Natural killer cell (primary cell): ENCODE measurements at regions not wholly inside any gene's neighbourhood (a gene's known extent, or its start where the extent isn't known, plus 50 kb on each side); places are given as distances from the start of the nearest gene placed in this dataset.
A peak's percentile ranks its signal among the peaks of the same experiment; 100 is the strongest.

ENCODE experiments used
- ATAC-seq, 3 donors: fragments of 150-1000 bp in 2 of 3; fragments of 200-7000 bp in 1 of 3; cut with Tn5 transposase; 1 replicate in 1 of 3; 2 replicates in 2 of 3; pipeline ENCODE4 v1.10.0; 2021; ENCODE audit warnings: mild to moderate bottlenecking in 2 of 3, moderate library complexity in 2 of 3
- DNase-seq, 2 donors: peaks; one replicate each; pipeline versions ENCODE4 v3.0.0 to v3.0.0-alpha.2; 2013 to 2021; ENCODE audit warnings: mixed read lengths in 1 of 2
- H3K27ac ChIP-seq: one replicate; pipeline ENCODE4 v1.5.1; 2013; ENCODE audit warnings: mild to moderate bottlenecking, low read length
- H3K27me3 ChIP-seq: one replicate; pipeline ENCODE4 v1.6.1; 2013; ENCODE audit warnings: low read length; ENCODE audit not compliant: control insufficient read depth, insufficient read depth
- H3K36me3 ChIP-seq: one replicate; pipeline ENCODE4 v1.6.1; 2013; ENCODE audit warnings: low read length; ENCODE audit not compliant: control insufficient read depth, insufficient read depth
- H3K4me1 ChIP-seq: one replicate; pipeline ENCODE4 v1.6.1; 2013; ENCODE audit warnings: low read length; ENCODE audit not compliant: control insufficient read depth, insufficient read depth
- H3K4me3 ChIP-seq: one replicate; pipeline ENCODE4 v1.5.1; 2013; ENCODE audit warnings: low read length
- H3K9me3 ChIP-seq: one replicate; pipeline ENCODE4 v1.6.1; 2013; ENCODE audit warnings: low read length; ENCODE audit not compliant: control insufficient read depth, insufficient read depth
- H3K27ac Mint-ChIP-seq, 2 donors: one replicate each; pipeline ENCODE4 v1.8.0; 2022; ENCODE audit warnings: mild to moderate bottlenecking in 2 of 2, mixed read lengths in 2 of 2, moderate library complexity in 1 of 2
- H3K27me3 Mint-ChIP-seq, 2 donors: one replicate each; pipeline ENCODE4 v1.8.0; 2022; ENCODE audit warnings: low read depth in 2 of 2, mixed read lengths in 2 of 2
- H3K36me3 Mint-ChIP-seq: one replicate; pipeline ENCODE4 v1.8.0; 2022; ENCODE audit warnings: mixed read lengths
- H3K4me1 Mint-ChIP-seq, 2 donors: one replicate each; pipeline ENCODE4 v1.8.0; 2022; ENCODE audit warnings: mixed read lengths in 2 of 2
- H3K4me3 Mint-ChIP-seq: one replicate; pipeline ENCODE4 v1.8.0; 2022; ENCODE audit warnings: mild to moderate bottlenecking, moderate library complexity, mixed read lengths
- H3K9me3 Mint-ChIP-seq, 2 donors: one replicate each; pipeline ENCODE4 v1.8.0; 2022; ENCODE audit warnings: mixed read lengths in 2 of 2
- CTCF ChIP-seq: fragments of 200-600 bp; IDR thresholded peaks from one replicate; pipeline ENCODE4 v1.8.0; 2022; ENCODE audit warnings: antibody characterized with exemption
- WGBS: methylation state at CpG from one replicate; pipeline ENCODE4 v1.1.7; 2013; ENCODE audit warnings: missing lambda C conversion rate; ENCODE audit not compliant: insufficient coverage; 5-methylcytosine and 5-hydroxymethylcytosine counted together
- intact Hi-C: fragments of 100-400 bp; cut with micrococcal nuclease; formaldehyde crosslinking; loops from one replicate; pipeline ENCODE4 v1.14.2; 2022

DNA sequence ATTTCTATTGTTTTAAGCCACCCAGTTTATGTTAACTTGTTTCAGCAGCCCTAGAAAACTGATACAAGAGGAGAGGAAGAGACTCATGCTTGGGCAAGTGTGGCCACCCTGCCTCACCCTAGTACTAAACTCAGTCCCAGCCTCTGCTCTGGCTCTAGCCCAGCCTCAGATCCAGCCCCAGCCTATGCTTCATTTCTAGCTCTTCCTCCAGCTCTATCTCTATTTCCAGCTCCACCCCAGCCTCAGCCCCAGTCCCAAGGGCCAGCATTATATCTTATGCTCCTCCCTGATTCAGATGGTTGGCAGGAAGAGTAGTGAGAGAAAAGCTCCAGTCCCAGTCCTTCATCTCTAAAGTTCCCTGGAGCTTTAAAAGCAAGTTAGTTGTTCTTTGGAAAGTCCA lies 535.5 kb downstream of the PTPRC start:
- peaks cover 63 to 77% of the 10 kb centered on the region in 2 donors for H3K4me1 Mint-ChIP-seq
- no peaks in the 10 kb centered on the region for H3K36me3 Mint-ChIP-seq
- no peaks in the 10 kb centered on the region for H3K27me3 Mint-ChIP-seq
- Histone ChIP-seq H3K27me3 (no peaks in the 10 kb centered on the region), H3K36me3 (no peaks in the 10 kb centered on the region), H3K9me3 (no peaks in the 10 kb centered on the region), H3K27ac (peak overlapping the region; percentile 82), H3K4me3 (no peak overlapping the region), H3K4me1 (peaks cover 36% of the 10 kb centered on the region)
- H3K4me3 Mint-ChIP-seq: peak overlapping the region; percentile 55
- TF ChIP-seq CTCF: no peak
- intact Hi-C loops: loop anchor here (5.0 kb wide), 4 partner anchors 82 to 1397 kb away; partner anchors contain the start of gene DENND1B
- no peak for DNase-seq
- H3K27ac Mint-ChIP-seq: peak overlapping the region; percentile 88 to 94
- no peak for ATAC-seq
- H3K9me3 Mint-ChIP-seq: peaks cover 0 to 3% of the 10 kb centered on the region in 2 donors

- no peak overlapping the region for H3K27ac ChIP-seq
- 74% methylated on average over 4 of the region's 5 CpGs for WGBS
- no peak for DNase-seq
- peaks cover 19% of the 10 kb centered on the region for H3K4me1 ChIP-seq
- no peaks in the 10 kb centered on the region for H3K36me3 ChIP-seq
- no peak overlapping the region for H3K4me3 Mint-ChIP-seq
- H3K27me3 ChIP-seq: no peaks in the 10 kb centered on the region
- no peak overlapping the region for H3K4me3 ChIP-seq
- intact Hi-C loops: no loop called here
- no peak for ATAC-seq
- H3K9me3 Mint-ChIP-seq: no peaks in the 10 kb centered on the region
- H3K27ac Mint-ChIP-seq: peak overlapping the region in 1 of 2 donors; percentile 94
- no peaks in the 10 kb centered on the region for H3K9me3 ChIP-seq
- H3K27me3 Mint-ChIP-seq: no peaks in the 10 kb centered on the region
- H3K36me3 Mint-ChIP-seq: no peaks in the 10 kb centered on the region
- no peak for TF ChIP-seq CTCF
- peaks cover 41 to 58% of the 10 kb centered on the region in 2 donors for H3K4me1 Mint-ChIP-seq
Observed at GRCh38 chr1:199176713-199177112, 537.9 kb downstream of the PTPRC start.

- ATAC-seq: no peak
- no peak for DNase-seq
- Histone ChIP-seq H3K27ac (no peak overlapping the region), H3K4me1 (peaks cover 17% of the 10 kb centered on the region), H3K27me3 (no peaks in the 10 kb centered on the region), H3K9me3 (no peaks in the 10 kb centered on the region), H3K36me3 (no peaks in the 10 kb centered on the region), H3K4me3 (no peak overlapping the region)
- Mint-ChIP-seq H3K36me3 (no peaks in the 10 kb centered on the region), H3K4me3 (no peak overlapping the region), H3K9me3 (no peaks in the 10 kb centered on the region), H3K4me1 (peaks cover 41 to 58% of the 10 kb centered on the region in 2 donors), H3K27me3 (no peaks in the 10 kb centered on the region), H3K27ac (no peak overlapping the region)
- WGBS: no CpG with 5 or more reads among the region's 4 CpGs
- TF ChIP-seq CTCF: no peak
- intact Hi-C loops: no loop called here
Observed at GRCh38 chr1:199177241-199177640, 538.4 kb downstream of the PTPRC start.

DNA sequence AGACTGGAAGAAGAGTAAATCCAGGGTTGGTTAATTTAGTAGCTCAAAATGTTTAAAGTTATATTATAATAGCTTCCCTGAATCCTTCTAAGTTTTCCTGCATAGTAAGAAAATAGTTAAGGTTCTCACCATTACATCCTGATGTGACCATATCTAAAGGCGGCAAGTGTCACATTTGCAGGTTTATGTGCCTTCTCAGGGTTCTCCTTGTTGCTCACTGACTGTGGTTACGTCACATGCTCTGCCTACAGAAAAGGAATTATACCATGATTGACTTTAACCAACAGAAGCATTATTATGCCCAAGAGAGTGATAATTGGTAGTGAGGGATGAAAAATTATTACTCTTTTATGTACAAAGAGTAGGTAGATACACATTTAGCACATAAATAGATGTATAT lies 539.8 kb downstream of the PTPRC start:
- H3K9me3 ChIP-seq: no peaks in the 10 kb centered on the region
- H3K27ac Mint-ChIP-seq: no peak overlapping the region
- H3K9me3 Mint-ChIP-seq: no peaks in the 10 kb centered on the region
- H3K27ac ChIP-seq: no peak overlapping the region
- H3K36me3 Mint-ChIP-seq: no peaks in the 10 kb centered on the region
- H3K27me3 ChIP-seq: no peaks in the 10 kb centered on the region
- no peak for DNase-seq
- no peak overlapping the region for H3K4me3 Mint-ChIP-seq
- no peak for ATAC-seq
- peaks cover 10% of the 10 kb centered on the region for H3K4me1 ChIP-seq
- no peaks in the 10 kb centered on the region for H3K27me3 Mint-ChIP-seq
- no peak overlapping the region for H3K4me3 ChIP-seq
- peaks cover 30 to 47% of the 10 kb centered on the region in 2 donors for H3K4me1 Mint-ChIP-seq
- intact Hi-C loops: no loop called here
- no peak for TF ChIP-seq CTCF
- WGBS: 74% methylated on average over 2 of the region's 2 CpGs
- H3K36me3 ChIP-seq: no peaks in the 10 kb centered on the region
